HFFc6 (cell line): ENCODE measurements at regions not wholly inside any gene's neighbourhood (a gene's known extent, or its start where the extent isn't known, plus 50 kb on each side); places are given as distances from the start of the nearest gene placed in this dataset.
A peak's percentile ranks its signal among the peaks of the same experiment; 100 is the strongest.

ENCODE experiments used
- DNase-seq: peaks from one replicate; pipeline ENCODE4 v3.0.0-alpha.2; 2018
- H3K27ac Mint-ChIP-seq: 2 replicates; pipeline ENCODE4 v1.8.0; 2020; ENCODE audit warnings: mild to moderate bottlenecking, mixed read lengths
- H3K27me3 Mint-ChIP-seq: 2 replicates; pipeline ENCODE4 v1.8.0; 2021; ENCODE audit warnings: mild to moderate bottlenecking, moderate library complexity, mixed read lengths; ENCODE audit not compliant: insufficient read depth
- H3K36me3 Mint-ChIP-seq: 2 replicates; pipeline ENCODE4 v1.8.0; 2021; ENCODE audit warnings: low read depth, mixed read lengths
- H3K4me1 Mint-ChIP-seq: 2 replicates; pipeline ENCODE4 v1.8.0; 2020; ENCODE audit warnings: low read depth, mixed read lengths
- H3K4me3 Mint-ChIP-seq: 2 replicates; pipeline ENCODE4 v1.8.0; 2020; ENCODE audit warnings: mild to moderate bottlenecking, moderate library complexity, mixed read lengths
- H3K9me3 Mint-ChIP-seq: 2 replicates; pipeline ENCODE4 v1.8.0; 2020; ENCODE audit warnings: mild to moderate bottlenecking, mixed read lengths
- CTCF ChIP-seq: fragments of 200-600 bp; sonication (generic); IDR thresholded peaks from 2 replicates; pipeline ENCODE4 v1.5.0; 2021; ENCODE audit warnings: antibody characterized with exemption, mild to moderate bottlenecking

GRCh38 chr12:65624554-65625086 lies 199.7 kb upstream of the HMGA2 start:
- DNase-seq = no peak
- Mint-ChIP-seq H3K4me1 (peaks cover 49% of the 10 kb centered on the region), H3K36me3 (peaks cover 29% of the 10 kb centered on the region), H3K4me3 (no peak overlapping the region), H3K27ac (peak overlapping the region; percentile 21; the same call in 1 of the 2 replicates), H3K9me3 (no peaks in the 10 kb centered on the region; the same call in 1 of the 2 replicates), H3K27me3 (no peaks in the 10 kb centered on the region)
- TF ChIP-seq CTCF = no peak

DNA sequence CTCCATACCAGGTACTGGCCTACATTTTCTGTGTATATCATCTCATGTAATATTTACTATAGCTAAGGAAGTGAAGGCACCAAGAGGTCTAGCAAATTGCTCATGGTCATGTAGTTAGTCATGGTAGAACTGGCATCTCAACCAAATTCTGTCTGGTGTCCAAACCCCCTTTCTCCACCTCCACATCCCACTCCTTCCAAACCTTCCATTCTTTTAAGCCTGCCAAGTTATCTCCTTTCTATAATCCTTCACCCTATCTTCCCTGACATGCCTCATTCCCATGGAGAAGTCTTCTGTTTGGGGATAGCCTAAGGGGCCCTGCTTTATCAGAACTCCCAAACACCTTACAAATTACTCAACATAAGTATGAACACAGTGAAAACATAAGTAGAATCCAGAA lies 196.2 kb upstream of the HMGA2 start:
- Mint-ChIP-seq H3K4me1 (peaks cover 76% of the 10 kb centered on the region), H3K27me3 (no peaks in the 10 kb centered on the region), H3K9me3 (no peaks in the 10 kb centered on the region; the same call in 1 of the 2 replicates), H3K4me3 (no peak overlapping the region), H3K36me3 (peaks cover 29% of the 10 kb centered on the region), H3K27ac (peak overlapping the region; percentile 55)
- no peak for DNase-seq
- no peak for TF ChIP-seq CTCF

DNA sequence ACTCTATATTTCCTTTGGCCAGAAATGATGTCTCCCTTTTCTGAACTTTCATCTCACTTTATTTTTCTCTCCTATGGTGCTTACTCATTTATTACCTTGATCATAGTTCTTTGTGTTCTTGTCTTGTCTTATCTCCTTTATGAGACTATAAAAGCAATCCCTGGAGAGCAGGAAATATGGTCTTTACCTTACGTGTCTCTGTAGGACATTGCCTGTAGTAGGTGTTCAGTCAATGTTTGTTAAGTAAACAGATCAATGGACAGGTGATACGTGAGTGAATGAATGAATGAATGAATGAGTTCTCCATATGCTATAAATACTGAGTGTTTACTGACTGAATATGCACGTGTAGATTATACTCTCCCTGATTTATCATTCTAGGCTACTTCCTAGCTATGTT lies 193.7 kb upstream of the HMGA2 start:
- no peak for DNase-seq
- Mint-ChIP-seq H3K4me1 (peaks cover 88% of the 10 kb centered on the region), H3K9me3 (no peaks in the 10 kb centered on the region; the same call in 1 of the 2 replicates), H3K36me3 (peaks cover 16% of the 10 kb centered on the region; the same call in 1 of the 2 replicates), H3K27ac (peak overlapping the region; percentile 99), H3K4me3 (no peak overlapping the region), H3K27me3 (no peaks in the 10 kb centered on the region)
- no peak for TF ChIP-seq CTCF

DNA sequence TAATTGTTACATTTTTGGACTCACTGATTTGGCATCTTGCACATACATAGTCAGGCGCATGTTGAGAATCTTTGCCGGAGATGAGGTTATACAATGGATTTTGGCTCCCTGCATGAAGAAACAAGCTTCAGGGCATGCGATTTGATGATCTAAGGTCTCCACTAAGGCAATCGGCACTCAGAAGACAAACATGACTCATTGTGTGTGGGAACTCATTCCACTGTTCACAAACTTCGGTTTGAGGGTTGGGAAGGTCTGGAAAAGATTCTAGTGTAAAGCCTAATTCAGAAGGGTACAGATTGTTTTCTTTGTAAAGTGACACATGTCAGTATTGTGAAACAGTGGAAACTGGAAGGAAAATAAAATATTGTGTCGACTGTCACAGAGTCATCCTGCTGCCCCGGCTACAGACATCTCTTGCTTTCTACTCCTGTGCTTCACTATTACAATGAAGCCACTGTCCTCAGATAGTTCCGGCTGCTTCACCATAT lies 192.6 kb upstream of the HMGA2 start:
- no peak for TF ChIP-seq CTCF
- H3K36me3 Mint-ChIP-seq = peaks cover 16% of the 10 kb centered on the region; the same call in 1 of the 2 replicates
- peak overlapping the region; percentile 47 for H3K4me3 Mint-ChIP-seq
- H3K9me3 Mint-ChIP-seq = no peaks in the 10 kb centered on the region; the same call in 1 of the 2 replicates
- peaks cover 95% of the 10 kb centered on the region for H3K4me1 Mint-ChIP-seq
- DNase-seq = peak; percentile 100
- H3K27me3 Mint-ChIP-seq = no peaks in the 10 kb centered on the region
- peak overlapping the region; percentile 99 for H3K27ac Mint-ChIP-seq

GRCh38 chr12:65632131-65632855 lies 192.0 kb upstream of the HMGA2 start:
- peak overlapping the region; percentile 47 for H3K4me3 Mint-ChIP-seq
- TF ChIP-seq CTCF = no peak
- no peaks in the 10 kb centered on the region for H3K9me3 Mint-ChIP-seq
- peaks cover 97% of the 10 kb centered on the region for H3K4me1 Mint-ChIP-seq
- H3K36me3 Mint-ChIP-seq = peaks cover 10% of the 10 kb centered on the region; the same call in 1 of the 2 replicates
- DNase-seq = no peak
- H3K27me3 Mint-ChIP-seq = no peaks in the 10 kb centered on the region
- H3K27ac Mint-ChIP-seq = peak overlapping the region; percentile 99
